Ishikawa (cell line): ENCODE measurements at regions not wholly inside any gene's neighbourhood (a gene's known extent, or its start where the extent isn't known, plus 50 kb on each side); places are given as distances from the start of the nearest gene placed in this dataset.

Experiments
- CEBPB ChIP-seq: IDR thresholded peaks from 2 replicates; pipeline ENCODE4 v1.6.1; 2012
- CREB1 ChIP-seq: IDR thresholded peaks from 2 replicates; pipeline ENCODE4 v1.6.1; 2012; ENCODE audit warnings: low read depth
- EGR1 ChIP-seq: IDR thresholded peaks from 2 replicates; pipeline ENCODE4 v1.6.1; 2012
- EP300 ChIP-seq: IDR thresholded peaks from 2 replicates; pipeline ENCODE4 v1.6.1; 2012; ENCODE audit warnings: borderline replicate concordance
- FOXM1 ChIP-seq: IDR thresholded peaks from 2 replicates; pipeline ENCODE4 v1.6.1; 2012; ENCODE audit warnings: low read depth, borderline replicate concordance
- MAX ChIP-seq: IDR thresholded peaks from 2 replicates; pipeline ENCODE4 v1.6.1; 2012
- NFIC ChIP-seq: IDR thresholded peaks from 2 replicates; pipeline ENCODE4 v1.6.1; 2012
- RAD21 ChIP-seq: IDR thresholded peaks from 2 replicates; pipeline ENCODE4 v1.6.1; 2012; ENCODE audit warnings: low read depth
- REST ChIP-seq: IDR thresholded peaks from 2 replicates; pipeline ENCODE4 v1.6.1; 2012; ENCODE audit warnings: low read depth, mild to moderate bottlenecking
- TAF1 ChIP-seq: IDR thresholded peaks from 2 replicates; pipeline ENCODE4 v1.6.1; 2012; ENCODE audit warnings: low read depth, mild to moderate bottlenecking
- TCF12 ChIP-seq: IDR thresholded peaks from 2 replicates; pipeline ENCODE4 v1.6.1; 2012; ENCODE audit warnings: low read depth
- TEAD4 ChIP-seq: IDR thresholded peaks from 2 replicates; pipeline ENCODE4 v1.6.1; 2012
- USF1 ChIP-seq: IDR thresholded peaks from 2 replicates; pipeline ENCODE4 v1.6.1; 2012
- YY1 ChIP-seq: IDR thresholded peaks from 2 replicates; pipeline ENCODE4 v1.6.1; 2012; ENCODE audit warnings: low read depth
- ZBTB7A ChIP-seq: IDR thresholded peaks from 2 replicates; pipeline ENCODE4 v1.6.1; 2012; ENCODE audit warnings: low read depth

DNA sequence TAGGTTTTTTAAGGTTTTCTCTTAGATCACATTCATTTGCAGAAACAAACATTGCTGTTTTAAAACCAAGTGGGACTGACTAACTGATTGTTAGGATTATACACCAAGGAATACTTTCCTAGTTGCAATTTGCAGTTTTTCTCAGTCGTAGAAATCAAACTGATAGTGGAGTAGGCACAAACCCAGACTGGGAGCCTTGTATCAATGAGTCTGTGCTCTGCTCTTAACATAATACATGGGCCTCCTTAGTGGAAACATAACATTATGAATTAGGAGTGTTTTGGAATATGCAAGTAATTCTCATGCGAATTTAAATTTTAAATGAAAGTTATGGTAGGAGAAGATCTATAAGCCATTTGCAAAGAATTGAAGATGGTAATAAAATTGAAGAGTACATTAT, 223.5 kb downstream of the CLCN4 start:
- TF ChIP-seq USF1 = no peak
- no peak for TF ChIP-seq FOXM1
- TF ChIP-seq TCF12 = no peak
- TF ChIP-seq EP300 = no peak
- no peak for TF ChIP-seq MAX
- no peak for TF ChIP-seq CREB1
- TF ChIP-seq TAF1 = no peak
- TF ChIP-seq TEAD4 = no peak

DNA sequence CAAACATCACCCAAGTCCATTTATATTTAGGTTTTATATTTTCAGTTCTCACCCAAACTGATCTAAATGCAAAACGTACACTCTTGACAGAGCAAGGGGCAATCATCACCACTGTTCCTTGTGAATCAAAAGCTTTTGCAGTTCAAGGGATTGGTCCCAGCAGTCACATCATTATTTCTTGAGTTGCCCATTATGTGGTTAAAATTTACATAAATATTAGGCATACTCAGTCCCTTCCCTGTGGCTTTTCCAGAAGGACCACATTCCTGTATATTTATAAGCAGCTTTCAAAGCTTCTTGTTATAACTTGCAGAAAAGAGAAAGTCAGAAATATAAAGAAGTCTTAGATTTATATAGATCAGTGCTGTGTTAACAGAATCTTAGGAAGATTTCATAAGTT, 224.4 kb downstream of the CLCN4 start:
- TF ChIP-seq ZBTB7A = no peak
- TF ChIP-seq TAF1 = no peak
- TF ChIP-seq CEBPB = no peak
- TF ChIP-seq TCF12 = no peak
- no peak for TF ChIP-seq EGR1
- TF ChIP-seq RAD21 = no peak
- no peak for TF ChIP-seq REST
- no peak for TF ChIP-seq CREB1
- no peak for TF ChIP-seq USF1
- TF ChIP-seq EP300 = no peak
- no peak for TF ChIP-seq YY1
- TF ChIP-seq TEAD4 = no peak
- no peak for TF ChIP-seq NFIC
- TF ChIP-seq FOXM1 = no peak
- TF ChIP-seq MAX = no peak

DNA sequence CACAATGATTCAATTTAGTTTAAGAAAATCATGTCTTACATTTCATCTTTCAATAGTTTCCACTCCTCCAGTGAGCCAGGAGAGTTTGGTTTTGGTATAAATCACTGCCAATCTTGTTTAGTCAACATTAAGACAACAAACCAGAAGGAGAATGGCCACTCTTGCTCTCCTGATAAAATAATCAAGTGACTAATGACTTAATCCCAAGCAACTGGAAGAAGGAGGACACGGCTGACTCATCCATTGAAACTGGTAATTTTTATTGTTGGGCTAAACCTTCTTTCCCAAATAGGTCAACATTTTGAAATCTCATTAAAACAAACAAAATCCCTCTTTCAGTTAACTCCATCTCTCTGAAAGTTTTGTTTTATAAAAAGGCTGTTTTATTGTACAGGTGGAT, 230.2 kb downstream of the CLCN4 start:
- TF ChIP-seq TAF1 (no peak), EP300 (no peak), MAX (no peak), TEAD4 (no peak), EGR1 (no peak), RAD21 (no peak), REST (no peak), NFIC (no peak), CEBPB (no peak), CREB1 (no peak), USF1 (no peak), TCF12 (no peak), FOXM1 (no peak), ZBTB7A (no peak), YY1 (no peak)

DNA sequence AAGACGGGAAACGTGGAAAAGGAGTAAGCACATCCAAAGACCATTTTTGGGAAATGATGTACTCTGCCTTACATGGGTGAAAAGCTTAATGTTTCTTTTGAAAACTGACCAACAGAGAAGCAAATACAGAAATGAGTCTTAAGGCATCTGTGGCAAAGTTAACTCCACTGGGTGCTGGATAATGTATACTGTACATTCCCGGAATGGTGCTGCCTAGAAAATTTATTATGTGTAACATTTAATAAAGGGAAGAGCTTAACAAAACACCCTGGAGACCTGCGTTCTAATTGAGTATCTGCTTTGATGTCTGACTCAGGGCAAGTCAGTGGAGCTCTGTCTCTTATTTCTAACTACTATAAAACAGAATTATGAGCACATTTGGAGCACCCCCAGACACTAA, 230.2 kb downstream of the MID1 start:
- TF ChIP-seq TEAD4 (no peak), EGR1 (no peak), MAX (no peak), ZBTB7A (no peak), TAF1 (no peak), CEBPB (no peak), CREB1 (no peak), REST (no peak), TCF12 (no peak), USF1 (no peak), NFIC (no peak), YY1 (no peak)
